ENCODE measurements at regions not wholly inside any gene's neighbourhood (a gene's known extent, or its start where the extent isn't known, plus 50 kb on each side); places are given as distances from the start of the nearest gene placed in this dataset.

- no peak overlapping the region for H2AFZ ChIP-seq (ENCODE audit: insufficient read depth, low read depth, low read length, poor library complexity, severe bottlenecking)
- no peaks in the 10 kb centered on the region for H3K27me3 Mint-ChIP-seq (ENCODE audit: low read depth in 3 of 3)
- no peaks in the 10 kb centered on the region for H3K27me3 ChIP-seq (ENCODE audit: control insufficient read depth in 2 of 2, insufficient read depth in 2 of 2, low read length in 2 of 2)
- no peaks in the 10 kb centered on the region for H4K20me1 ChIP-seq (ENCODE audit: insufficient read depth, low read length)
- no peaks in the 10 kb centered on the region for H3K79me2 ChIP-seq (ENCODE audit: insufficient read depth, low read length)
- H3K4me3 Mint-ChIP-seq = no peak overlapping the region
- H3K36me3 Mint-ChIP-seq = no peaks in the 10 kb centered on the region
- peaks cover 13 to 40% (median 23%) of the 10 kb centered on the region in 7 donors for H3K9me3 Mint-ChIP-seq
- no peak overlapping the region for H3K27ac Mint-ChIP-seq
- DNase-seq = no peak
- no peak overlapping the region for H3K27ac ChIP-seq (ENCODE audit: low read depth in 1 of 2, low read length in 2 of 2)
- H3K4me1 ChIP-seq (ENCODE audit: control insufficient read depth in 1 of 2, insufficient read depth in 2 of 2, low read length in 2 of 2) = no peaks in the 10 kb centered on the region
- WGBS (ENCODE audit: insufficient coverage) = 90% methylated on average over 4 of the region's 5 CpGs
- intact Hi-C loops (cut with micrococcal nuclease) = no loop called here
- no peak overlapping the region for H3K4me2 ChIP-seq (replicated peaks; ENCODE audit: extremely low read depth, low read length, poor library complexity, severe bottlenecking)
- no peak overlapping the region for H3K4me3 ChIP-seq (replicated peaks in 1 of 3; ENCODE audit: low read depth in 2 of 3, low read length in 3 of 3)
- no peak overlapping the region for H3K9ac ChIP-seq (ENCODE audit: insufficient read depth, low read length, poor library complexity, severe bottlenecking)
- TF ChIP-seq CTCF (IDR thresholded peaks at IDR 0.05) = no peak
- no peaks in the 10 kb centered on the region for H3K4me1 Mint-ChIP-seq
- peaks cover 58 to 59% of the 10 kb centered on the region in 2 donors for H3K9me3 ChIP-seq (replicated peaks in 1 of 2; ENCODE audit: control insufficient read depth in 1 of 2, insufficient read depth in 1 of 2, low read length in 2 of 2)
- H3K36me3 ChIP-seq (replicated peaks in 1 of 2; ENCODE audit: control insufficient read depth in 1 of 2, insufficient read depth in 2 of 2, low read length in 2 of 2) = no peaks in the 10 kb centered on the region
These were observed 1653.8 kb upstream of the DDX18 start for GRCh38 chr2:116160657-116161056.

GRCh38 chr2:116162395-116162794, 1652.1 kb upstream of the DDX18 start:
- H3K9me3 ChIP-seq (replicated peaks in 1 of 2; ENCODE audit: control insufficient read depth in 1 of 2, insufficient read depth in 1 of 2, low read length in 2 of 2) = peaks cover 58 to 62% of the 10 kb centered on the region in 2 donors
- Mint-ChIP-seq H3K9me3 (peaks cover 12 to 44% (median 23%) of the 10 kb centered on the region in 7 donors), H3K36me3 (no peaks in the 10 kb centered on the region), H3K27me3 (ENCODE audit: low read depth in 3 of 3) (no peaks in the 10 kb centered on the region), H3K27ac (no peak overlapping the region), H3K4me3 (no peak overlapping the region), H3K4me1 (no peaks in the 10 kb centered on the region)
- intact Hi-C loops (cut with micrococcal nuclease) = no loop called here
- no peak overlapping the region for H2AFZ ChIP-seq (ENCODE audit: insufficient read depth, low read depth, low read length, poor library complexity, severe bottlenecking)
- no peaks in the 10 kb centered on the region for H3K79me2 ChIP-seq (ENCODE audit: insufficient read depth, low read length)
- no peaks in the 10 kb centered on the region for H3K36me3 ChIP-seq (replicated peaks in 1 of 2; ENCODE audit: control insufficient read depth in 1 of 2, insufficient read depth in 2 of 2, low read length in 2 of 2)
- H3K4me1 ChIP-seq (ENCODE audit: control insufficient read depth in 1 of 2, insufficient read depth in 2 of 2, low read length in 2 of 2) = no peaks in the 10 kb centered on the region
- WGBS (ENCODE audit: insufficient coverage) = no CpG with 5 or more reads among the region's 2 CpGs
- no peak for DNase-seq
- no peak overlapping the region for H3K4me2 ChIP-seq (replicated peaks; ENCODE audit: extremely low read depth, low read length, poor library complexity, severe bottlenecking)
- no peaks in the 10 kb centered on the region for H3K27me3 ChIP-seq (ENCODE audit: control insufficient read depth in 2 of 2, insufficient read depth in 2 of 2, low read length in 2 of 2)
- no peak overlapping the region for H3K9ac ChIP-seq (ENCODE audit: insufficient read depth, low read length, poor library complexity, severe bottlenecking)
- H3K4me3 ChIP-seq (replicated peaks in 1 of 3; ENCODE audit: low read depth in 2 of 3, low read length in 3 of 3) = no peak overlapping the region
- H4K20me1 ChIP-seq (ENCODE audit: insufficient read depth, low read length) = no peaks in the 10 kb centered on the region
- no peak for TF ChIP-seq CTCF (IDR thresholded peaks at IDR 0.05)
- no peak overlapping the region for H3K27ac ChIP-seq (ENCODE audit: low read depth in 1 of 2, low read length in 2 of 2)
